GM23338 (cell line): ENCODE measurements at regions not wholly inside any gene's neighbourhood (a gene's known extent, or its start where the extent isn't known, plus 50 kb on each side); places are given as distances from the start of the nearest gene placed in this dataset.

ENCODE experiments used
- ATAC-seq: fragments of 200-7000 bp; cut with Tn5 transposase; 3 replicates; pipeline ENCODE4 v1.9.1; 2020
- DNase-seq: peaks from one replicate; pipeline ENCODE4 v3.0.0-alpha.2; 2015; ENCODE audit warnings: low spot score
- H2AFZ ChIP-seq: fragments of 200-600 bp; sonication (generic); 2 replicates; pipeline ENCODE4 v1.8.0; 2016; ENCODE audit warnings: antibody characterized with exemption, mild to moderate bottlenecking, moderate library complexity
- H3F3A ChIP-seq: fragments of 200-600 bp; sonication (generic); replicated peaks from 2 replicates; pipeline ENCODE4 v1.8.0; 2017; ENCODE audit warnings: antibody characterized with exemption, mixed run types, low read depth
- H3K27ac ChIP-seq: fragments of 200-600 bp; sonication (generic); 2 replicates; pipeline ENCODE4 v1.6.1; 2016; ENCODE audit warnings: low read depth
- H3K27me3 ChIP-seq: fragments of 200-600 bp; sonication (generic); 2 replicates; pipeline ENCODE4 v1.8.0; 2016; ENCODE audit warnings: mild to moderate bottlenecking, mixed run types, moderate library complexity; ENCODE audit not compliant: insufficient read depth
- H3K36me3 ChIP-seq: fragments of 200-600 bp; sonication (generic); 2 replicates; pipeline ENCODE4 v1.8.0; 2016; ENCODE audit warnings: mild to moderate bottlenecking; ENCODE audit not compliant: insufficient read depth
- H3K4me1 ChIP-seq: fragments of 200-600 bp; sonication (generic); 2 replicates; pipeline ENCODE4 v1.8.0; 2016; ENCODE audit warnings: mild to moderate bottlenecking, moderate library complexity; ENCODE audit not compliant: insufficient read depth
- H3K4me2 ChIP-seq: fragments of 200-600 bp; sonication (generic); 2 replicates; pipeline ENCODE4 v1.7.1; 2017; ENCODE audit warnings: mixed run types
- H3K4me3 ChIP-seq: fragments of 200-600 bp; sonication (generic); 2 replicates; pipeline ENCODE4 v1.6.1; 2016; ENCODE audit warnings: mixed run types
- H3K79me2 ChIP-seq: fragments of 200-600 bp; sonication (generic); replicated peaks from 2 replicates; pipeline ENCODE4 v1.8.0; 2017; ENCODE audit warnings: mild to moderate bottlenecking; ENCODE audit not compliant: insufficient read depth
- H3K9me2 ChIP-seq: fragments of 200-600 bp; sonication (generic); 2 replicates; pipeline ENCODE4 v1.8.0; 2017; ENCODE audit not compliant: insufficient read depth
- H4K20me1 ChIP-seq: fragments of 200-600 bp; sonication (generic); replicated peaks from 2 replicates; pipeline ENCODE4 v1.8.0; 2017; ENCODE audit warnings: mild to moderate bottlenecking; ENCODE audit not compliant: insufficient read depth
- H3K27ac Mint-ChIP-seq: 2 replicates; pipeline ENCODE4 v1.8.0; 2020; ENCODE audit warnings: inconsistent platforms, mild to moderate bottlenecking, moderate library complexity, mixed read lengths
- H3K27me3 Mint-ChIP-seq: 3 replicates; pipeline ENCODE4 v1.8.0; 2022; ENCODE audit warnings: low read depth, mild to moderate bottlenecking, moderate library complexity, mixed read lengths, inconsistent platforms; ENCODE audit not compliant: insufficient read depth, poor library complexity
- H3K36me3 Mint-ChIP-seq: 3 replicates; pipeline ENCODE4 v1.8.0; 2021; ENCODE audit warnings: low read depth, mild to moderate bottlenecking, inconsistent platforms, moderate library complexity, mixed read lengths
- H3K4me1 Mint-ChIP-seq: 3 replicates; pipeline ENCODE4 v1.8.0; 2020; ENCODE audit warnings: mild to moderate bottlenecking, inconsistent platforms, mixed read lengths
- H3K4me3 Mint-ChIP-seq: 3 replicates; pipeline ENCODE4 v1.8.0; 2021; ENCODE audit warnings: moderate library complexity, mild to moderate bottlenecking, inconsistent platforms, mixed read lengths
- H3K9me3 Mint-ChIP-seq: 3 replicates; pipeline ENCODE4 v1.8.0; 2020; ENCODE audit warnings: moderate library complexity, mild to moderate bottlenecking, inconsistent platforms, mixed read lengths
- CREB1 ChIP-seq: fragments of 250-450 bp; sonication (Bioruptor Pico); IDR thresholded peaks from 2 replicates; pipeline ENCODE4 v1.5.0; 2020; ENCODE audit warnings: low read depth, mild to moderate bottlenecking, moderate library complexity
- CTCF ChIP-seq, 2 experiments: fragments of 200-600 bp in 1 of 2; sonication (generic) in 1 of 2; conservative IDR thresholded peaks; 2 replicates each; pipeline versions ENCODE4 v1.5.1 to v1.6.1; 2016 to 2017; ENCODE audit warnings: antibody characterized with exemption in 2 of 2, low read depth in 2 of 2, mild to moderate bottlenecking in 2 of 2, moderate library complexity in 1 of 2
- EZH2 ChIP-seq: fragments of 200-600 bp; sonication (generic); IDR thresholded peaks from one replicate; pipeline ENCODE4 v1.8.0; 2017; ENCODE audit warnings: antibody characterized with exemption, mild to moderate bottlenecking, low read depth; ENCODE audit not compliant: unreplicated experiment
- JUNB ChIP-seq: IDR thresholded peaks from one replicate; pipeline ENCODE4 v1.6.1; 2016; ENCODE audit warnings: antibody characterized with exemption; ENCODE audit not compliant: unreplicated experiment
- NANOG ChIP-seq: IDR thresholded peaks from 2 replicates; pipeline ENCODE4 v1.6.1; 2016; ENCODE audit warnings: antibody characterized with exemption, borderline replicate concordance
- ZNF462 ChIP-seq: fragments of 250-450 bp; sonication (Bioruptor Pico); IDR thresholded peaks from 2 replicates; pipeline ENCODE4 v1.5.0; 2020; ENCODE audit warnings: mild to moderate bottlenecking, moderate library complexity

GRCh38 chr5:71945436-71945835 is 161.8 kb upstream of the MAP1B start (continued):
- TF ChIP-seq ZNF462 (CRISPR knock-in tag) (no peak), CREB1 (CRISPR knock-in tag) (no peak), JUNB (no peak)

GRCh38 chr5:71946343-71947030 is 160.8 kb upstream of the MAP1B start:
- H3K27me3 ChIP-seq, result no peaks in the 10 kb centered on the region
- no peak overlapping the region for H3K4me3 Mint-ChIP-seq
- peaks cover 7% of the 10 kb centered on the region for H3K27me3 Mint-ChIP-seq
- H3K4me2 ChIP-seq, result no peak overlapping the region
- H3F3A ChIP-seq, result no peaks in the 10 kb centered on the region
- H3K27ac Mint-ChIP-seq, result no peak overlapping the region
- no peak overlapping the region for H2AFZ ChIP-seq
- H3K9me3 Mint-ChIP-seq, result peaks cover 30% of the 10 kb centered on the region
- peaks cover 14% of the 10 kb centered on the region for H3K36me3 Mint-ChIP-seq
- no peak for TF ChIP-seq CTCF (conservative IDR thresholded peaks at IDR 0.05; ENCODE audit: low read depth in 2 of 2)
- TF ChIP-seq ZNF462 (CRISPR knock-in tag), result no peak
- no peak for TF ChIP-seq EZH2
- TF ChIP-seq JUNB, result no peak
- no peak for TF ChIP-seq NANOG
- no peaks in the 10 kb centered on the region for H3K9me2 ChIP-seq
- H3K4me3 ChIP-seq, result no peak overlapping the region
- H3K27ac ChIP-seq, result no peak overlapping the region
- peaks cover 20% of the 10 kb centered on the region for H3K4me1 ChIP-seq
- H3K36me3 ChIP-seq, result no peaks in the 10 kb centered on the region; the same call in 1 of the 2 replicates
- peaks cover 23% of the 10 kb centered on the region for H3K4me1 Mint-ChIP-seq
- no peak for ATAC-seq
- no peaks in the 10 kb centered on the region for H3K79me2 ChIP-seq
- no peak for DNase-seq
- no peaks in the 10 kb centered on the region for H4K20me1 ChIP-seq
